PC-9 (cell line): ENCODE measurements at regions not wholly inside any gene's neighbourhood (a gene's known extent, or its start where the extent isn't known, plus 50 kb on each side); places are given as distances from the start of the nearest gene placed in this dataset.

Experiments
- BruUV-seq: library from RNA; stranded (reverse); fragments of 400-500 nt; replicated peaks from 2 replicates; lab custom pipeline; 2021; lab: Mats Ljungman, UMichigan
- CTCF ChIA-PET: fragments of 300-600 bp; sonication (Branson Sonifier 250); formaldehyde crosslinking; loops from one replicate; lab custom pipeline; 2022; ENCODE audit warnings: antibody characterized with exemption; lab: Charles Lee
- POLR2A ChIA-PET: fragments of 300-600 bp; sonication (Branson Sonifier 250); formaldehyde crosslinking; loops from one replicate; lab custom pipeline; 2022; ENCODE audit warnings: antibody characterized with exemption; ENCODE audit not compliant: unreplicated experiment; lab: Charles Lee
- DNase-seq, 2 experiments: peaks; one replicate each; pipeline versions ENCODE4 v3.0.0 to v3.0.0-alpha.2; 2015 to 2022; ENCODE audit warnings: mixed read lengths in 1 of 2
- H2AFZ ChIP-seq: fragments of 200-600 bp; sonication (generic); 2 replicates; pipeline ENCODE4 v1.8.1; 2017; ENCODE audit warnings: antibody characterized with exemption
- H3F3A ChIP-seq: fragments of 200-600 bp; sonication (generic); 2 replicates; pipeline ENCODE4 v1.8.1; 2017; ENCODE audit warnings: antibody characterized with exemption, mild to moderate bottlenecking, low read depth; ENCODE audit not compliant: insufficient read depth
- H3K27ac ChIP-seq: fragments of 200-600 bp; sonication (generic); 2 replicates; pipeline ENCODE4 v1.6.1; 2016; ENCODE audit warnings: mixed run types
- H3K27me3 ChIP-seq: fragments of 200-600 bp; sonication (generic); 2 replicates; pipeline ENCODE4 v1.6.1; 2016; ENCODE audit warnings: low read depth, mixed run types; ENCODE audit not compliant: insufficient read depth
- H3K36me3 ChIP-seq: fragments of 200-600 bp; sonication (generic); 2 replicates; pipeline ENCODE4 v1.6.1; 2016; ENCODE audit warnings: low read depth, mixed run types
- H3K4me1 ChIP-seq: fragments of 200-600 bp; sonication (generic); replicated peaks from 2 replicates; pipeline ENCODE4 v1.6.1; 2016; ENCODE audit warnings: mixed run types; ENCODE audit not compliant: insufficient read depth
- H3K4me2 ChIP-seq: fragments of 200-600 bp; sonication (generic); 2 replicates; pipeline ENCODE4 v1.6.1; 2017; ENCODE audit warnings: mixed run types
- H3K4me3 ChIP-seq: fragments of 200-600 bp; sonication (generic); 2 replicates; pipeline ENCODE4 v1.6.1; 2016; ENCODE audit warnings: mixed run types
- H3K79me2 ChIP-seq: fragments of 200-600 bp; sonication (generic); 2 replicates; pipeline ENCODE4 v1.6.1; 2017; ENCODE audit warnings: low read depth, mixed run types
- H3K9me2 ChIP-seq: fragments of 200-600 bp; sonication (generic); 2 replicates; pipeline ENCODE4 v1.8.1; 2017; ENCODE audit warnings: mild to moderate bottlenecking; ENCODE audit not compliant: insufficient read depth
- H3K9me3 ChIP-seq: fragments of 200-600 bp; sonication (generic); 2 replicates; pipeline ENCODE4 v1.8.1; 2016; ENCODE audit warnings: low read depth; ENCODE audit not compliant: insufficient read depth
- H4K20me1 ChIP-seq: fragments of 200-600 bp; sonication (generic); 2 replicates; pipeline ENCODE4 v1.8.1; 2017; ENCODE audit not compliant: insufficient read depth
- EZH2 ChIP-seq: fragments of 200-600 bp; sonication (generic); IDR thresholded peaks from 2 replicates; pipeline ENCODE4 v1.8.0; 2017; ENCODE audit warnings: antibody characterized with exemption, low read depth
- intact Hi-C: fragments of 100-400 bp; cut with micrococcal nuclease; formaldehyde crosslinking; loops from one replicate; pipeline ENCODE4 v1.10.0; 2022; ENCODE audit not compliant: unreplicated experiment
- TF ChIP-seq, protein P1 (sequence below): fragments of 200-600 bp; sonication (generic); conservative IDR thresholded peaks from 2 replicates; pipeline ENCODE4 v1.6.1; 2017; ENCODE audit warnings: mixed run types, antibody characterized with exemption, mild to moderate bottlenecking, moderate library complexity

DNA sequence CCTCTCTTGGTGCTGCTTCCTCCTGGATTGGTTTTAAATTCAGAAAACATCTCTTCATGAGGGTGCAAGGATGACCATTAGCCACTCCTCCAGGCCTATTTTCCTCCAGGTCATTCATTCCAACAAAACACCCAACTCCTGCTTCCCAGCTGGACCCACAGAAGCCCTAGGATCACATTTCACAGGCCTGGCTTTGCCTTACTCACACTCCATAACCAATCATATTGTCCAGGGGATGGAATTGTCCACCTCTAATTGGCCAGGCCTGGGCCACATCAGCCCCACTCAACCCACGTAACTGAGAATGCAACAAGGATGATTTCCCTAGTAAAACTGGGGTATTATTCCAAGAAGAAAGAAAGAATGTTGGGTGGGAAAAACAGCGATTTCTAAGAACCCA lies 616.7 kb upstream of the SUCLG2 start:
- Histone ChIP-seq H3K27me3 (no peaks in the 10 kb centered on the region), H3F3A (no peaks in the 10 kb centered on the region), H3K9me2 (no peaks in the 10 kb centered on the region), H4K20me1 (no peaks in the 10 kb centered on the region), H3K36me3 (no peaks in the 10 kb centered on the region), H3K4me3 (no peak overlapping the region), H2AFZ (no peak overlapping the region), H3K9me3 (no peaks in the 10 kb centered on the region), H3K79me2 (no peaks in the 10 kb centered on the region), H3K27ac (no peak overlapping the region), H3K4me2 (no peak overlapping the region), H3K4me1 (no peaks in the 10 kb centered on the region)
- DNase-seq: no peak
- TF ChIP-seq, protein P1, sequence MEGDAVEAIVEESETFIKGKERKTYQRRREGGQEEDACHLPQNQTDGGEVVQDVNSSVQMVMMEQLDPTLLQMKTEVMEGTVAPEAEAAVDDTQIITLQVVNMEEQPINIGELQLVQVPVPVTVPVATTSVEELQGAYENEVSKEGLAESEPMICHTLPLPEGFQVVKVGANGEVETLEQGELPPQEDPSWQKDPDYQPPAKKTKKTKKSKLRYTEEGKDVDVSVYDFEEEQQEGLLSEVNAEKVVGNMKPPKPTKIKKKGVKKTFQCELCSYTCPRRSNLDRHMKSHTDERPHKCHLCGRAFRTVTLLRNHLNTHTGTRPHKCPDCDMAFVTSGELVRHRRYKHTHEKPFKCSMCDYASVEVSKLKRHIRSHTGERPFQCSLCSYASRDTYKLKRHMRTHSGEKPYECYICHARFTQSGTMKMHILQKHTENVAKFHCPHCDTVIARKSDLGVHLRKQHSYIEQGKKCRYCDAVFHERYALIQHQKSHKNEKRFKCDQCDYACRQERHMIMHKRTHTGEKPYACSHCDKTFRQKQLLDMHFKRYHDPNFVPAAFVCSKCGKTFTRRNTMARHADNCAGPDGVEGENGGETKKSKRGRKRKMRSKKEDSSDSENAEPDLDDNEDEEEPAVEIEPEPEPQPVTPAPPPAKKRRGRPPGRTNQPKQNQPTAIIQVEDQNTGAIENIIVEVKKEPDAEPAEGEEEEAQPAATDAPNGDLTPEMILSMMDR: no peak
- TF ChIP-seq EZH2: no peak
- CTCF ChIA-PET: no interaction called here
- intact Hi-C loops: no loop called here
- POLR2A ChIA-PET: no interaction called here
- no TSS peak for BruUV-seq

DNA sequence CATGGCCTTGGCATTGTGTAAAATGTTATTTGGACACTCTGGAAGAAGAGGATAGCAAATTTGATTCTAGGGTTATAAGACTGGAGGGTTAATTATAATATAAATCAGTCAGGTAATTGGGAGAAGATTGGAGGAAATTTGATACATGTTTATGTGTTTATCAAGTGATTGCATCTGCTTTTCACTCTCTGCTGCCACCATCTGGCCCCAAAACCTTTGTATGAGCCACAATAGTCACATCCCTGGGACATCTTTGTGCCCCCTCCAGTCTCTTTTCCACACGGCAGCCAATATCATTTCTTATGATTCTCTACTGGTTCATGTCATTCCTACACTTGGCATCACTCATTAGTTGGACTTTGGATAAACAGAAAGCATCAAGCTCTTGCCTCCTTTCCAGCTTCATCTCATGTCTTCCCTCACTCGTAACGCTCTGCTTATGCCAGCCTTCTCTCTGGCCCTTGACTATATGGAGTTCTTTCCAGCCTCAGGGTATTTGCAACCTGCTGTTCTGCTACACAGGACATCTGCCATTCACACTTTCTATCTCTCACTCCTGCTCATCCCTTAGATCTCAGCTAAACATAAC lies 602.3 kb upstream of the SUCLG2 start:
- no peaks in the 10 kb centered on the region for H4K20me1 ChIP-seq
- H3K36me3 ChIP-seq: no peaks in the 10 kb centered on the region
- BruUV-seq: no TSS peak
- ChIA-PET CTCF (no interaction called here), POLR2A (no interaction called here)
- no peak overlapping the region for H3K4me3 ChIP-seq
- no peaks in the 10 kb centered on the region for H3K9me3 ChIP-seq
- H3K27ac ChIP-seq: no peak overlapping the region
- intact Hi-C loops: no loop called here
- H3K79me2 ChIP-seq: no peaks in the 10 kb centered on the region
- no peaks in the 10 kb centered on the region for H3K4me1 ChIP-seq
- H2AFZ ChIP-seq: no peak overlapping the region
- DNase-seq: no peak
- H3K4me2 ChIP-seq: no peak overlapping the region
- no peaks in the 10 kb centered on the region for H3K9me2 ChIP-seq
- H3F3A ChIP-seq: no peaks in the 10 kb centered on the region
- H3K27me3 ChIP-seq: no peaks in the 10 kb centered on the region
- TF ChIP-seq, protein P1: 0 out of 2 replicates have a peak, but pooled peaks have one; percentile 15
- TF ChIP-seq EZH2: no peak

DNA sequence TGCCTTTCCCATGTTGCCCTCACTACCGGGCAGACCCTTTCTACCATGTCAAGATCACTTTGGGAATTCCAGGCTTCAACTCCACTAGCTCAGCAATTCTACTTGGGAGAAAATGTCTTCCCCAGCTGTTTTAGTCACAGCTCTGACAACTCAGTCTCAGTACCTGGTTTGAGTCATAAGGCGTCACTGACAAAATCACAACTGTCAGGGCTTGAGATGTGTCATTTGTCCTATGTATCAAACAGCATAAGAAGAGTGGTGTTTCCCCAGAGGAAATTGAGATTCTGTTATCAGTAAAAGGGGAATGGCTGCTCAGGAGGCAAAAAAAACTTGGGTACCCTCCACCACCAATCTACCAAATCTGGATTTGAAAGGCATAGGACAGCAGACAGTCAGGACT lies 594.9 kb upstream of the SUCLG2 start:
- Histone ChIP-seq H3K4me1 (no peaks in the 10 kb centered on the region), H3K9me2 (no peaks in the 10 kb centered on the region), H3K36me3 (no peaks in the 10 kb centered on the region), H4K20me1 (no peaks in the 10 kb centered on the region), H3K79me2 (no peaks in the 10 kb centered on the region), H3F3A (no peaks in the 10 kb centered on the region), H3K4me2 (no peak overlapping the region), H3K4me3 (no peak overlapping the region), H2AFZ (no peak overlapping the region), H3K27ac (no peak overlapping the region), H3K27me3 (no peaks in the 10 kb centered on the region), H3K9me3 (no peaks in the 10 kb centered on the region)
- intact Hi-C loops: no loop called here
- ChIA-PET CTCF (no interaction called here), POLR2A (no interaction called here)
- TF ChIP-seq EZH2: no peak
- TF ChIP-seq, protein P1: no peak
- BruUV-seq: no TSS peak
- no peak for DNase-seq
